Right lobe of liver (tissue), 6 donors: ENCODE measurements at regions not wholly inside any gene's neighbourhood (a gene's known extent, or its start where the extent isn't known, plus 50 kb on each side); places are given as distances from the start of the nearest gene placed in this dataset.
"Not testable (repeated sequence)": the region's sequence is repeated elsewhere in the genome, so short reads cannot be mapped to it uniquely, and the experiment has no call there.

Experiments used
- ATAC-seq, 4 donors: fragments of 200-7000 bp; cut with Tn5 transposase; one replicate each; pipeline ENCODE4 v1.9.1; 2020; ENCODE audit warnings: mild to moderate bottlenecking in 4 of 4, moderate library complexity in 4 of 4
- DNase-seq, 3 donors: peaks; one replicate each; pipeline ENCODE4 v3.0.0-alpha.2; 2020
- H3K27ac ChIP-seq, 3 donors: fragments of 200-600 bp; one replicate each; pipeline ENCODE4 v1.8.0; 2022
- H3K27me3 ChIP-seq, 2 donors: fragments of 200-600 bp; one replicate each; pipeline ENCODE4 v1.8.0; 2022
- H3K36me3 ChIP-seq, 4 donors: fragments of 200-600 bp; sonication (generic) in 1 of 4; one replicate each; pipeline versions ENCODE4 v1.5.1 to v1.8.0; 2017 to 2022; ENCODE audit warnings: control low read depth in 1 of 4
- H3K4me1 ChIP-seq, 4 donors: fragments of 200-600 bp; sonication (generic) in 1 of 4; one replicate each; pipeline versions ENCODE4 v1.5.1 to v1.8.0; 2017 to 2022; ENCODE audit warnings: control low read depth in 1 of 4
- H3K4me3 ChIP-seq, 3 donors: fragments of 200-600 bp; one replicate each; pipeline ENCODE4 v1.8.0; 2022
- H3K9me3 ChIP-seq, 4 donors: fragments of 200-600 bp; sonication (generic) in 1 of 4; one replicate each; pipeline versions ENCODE4 v1.5.1 to v1.8.0; 2017 to 2022; ENCODE audit warnings: control low read depth in 1 of 4
- POLR2A ChIP-seq: fragments of 450-650 bp; IDR thresholded peaks from one replicate; pipeline ENCODE4 v1.6.1; 2017; ENCODE audit warnings: antibody characterized with exemption, mild to moderate bottlenecking
- WGBS: methylation state at CpG from one replicate; pipeline ENCODE4 v1.1.6; 2018; ENCODE audit warnings: low coverage, low lambda C conversion rate; ENCODE audit not compliant: insufficient coverage; ENCODE audit errors: missing lambda C conversion rate; 5-methylcytosine and 5-hydroxymethylcytosine counted together
- intact Hi-C, 2 donors: fragments of 100-400 bp; cut with DNase I; formaldehyde crosslinking; loops; one replicate each; pipeline versions ENCODE4 v1.11.2 to v1.14.1; 2022
- TF ChIP-seq, protein P1 (sequence below), 4 donors: fragments of 200-600 bp in 3 of 4; fragments of 450-650 bp in 1 of 4; IDR thresholded peaks; one replicate each; pipeline versions ENCODE4 v1.5.1 to v1.8.0; 2016 to 2022; ENCODE audit warnings: antibody characterized with exemption in 4 of 4, mild to moderate bottlenecking in 2 of 4
- donor health status: DM: no; HTN: yes; CAD: no.
- donor health status: DM: no; HTN: no; CAD: no.
- donor health status: DM: no; HTN: no; CAD: no.
- donor health status: DM: no; HTN: yes; CAD: no.
- donor health status: DM: no; HTN: yes; CAD: no.

DNA sequence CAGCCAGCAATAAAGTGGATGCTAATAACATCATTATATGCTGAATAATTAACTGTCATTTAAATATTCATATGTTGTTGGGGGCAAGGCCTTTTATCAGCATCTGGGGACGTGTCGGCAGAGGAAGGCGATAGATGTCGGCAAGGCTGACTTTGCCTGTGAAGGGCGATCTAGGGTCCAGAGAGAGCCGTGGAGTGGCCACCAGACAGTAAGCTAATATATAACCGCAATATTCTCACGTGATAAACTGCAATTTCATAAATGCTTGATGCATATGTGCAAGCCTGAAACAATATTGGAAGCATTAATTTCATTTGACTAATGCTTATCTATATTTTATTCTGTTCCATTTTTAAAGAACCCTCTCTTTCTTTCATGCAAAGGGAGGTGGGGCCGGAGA is 141.0 kb upstream of the POU3F1 start:
- ATAC-seq: no peak
- DNase-seq: no peak
- no peak overlapping the region for H3K27ac ChIP-seq
- TF ChIP-seq POLR2A: no peak
- TF ChIP-seq, protein P1, sequence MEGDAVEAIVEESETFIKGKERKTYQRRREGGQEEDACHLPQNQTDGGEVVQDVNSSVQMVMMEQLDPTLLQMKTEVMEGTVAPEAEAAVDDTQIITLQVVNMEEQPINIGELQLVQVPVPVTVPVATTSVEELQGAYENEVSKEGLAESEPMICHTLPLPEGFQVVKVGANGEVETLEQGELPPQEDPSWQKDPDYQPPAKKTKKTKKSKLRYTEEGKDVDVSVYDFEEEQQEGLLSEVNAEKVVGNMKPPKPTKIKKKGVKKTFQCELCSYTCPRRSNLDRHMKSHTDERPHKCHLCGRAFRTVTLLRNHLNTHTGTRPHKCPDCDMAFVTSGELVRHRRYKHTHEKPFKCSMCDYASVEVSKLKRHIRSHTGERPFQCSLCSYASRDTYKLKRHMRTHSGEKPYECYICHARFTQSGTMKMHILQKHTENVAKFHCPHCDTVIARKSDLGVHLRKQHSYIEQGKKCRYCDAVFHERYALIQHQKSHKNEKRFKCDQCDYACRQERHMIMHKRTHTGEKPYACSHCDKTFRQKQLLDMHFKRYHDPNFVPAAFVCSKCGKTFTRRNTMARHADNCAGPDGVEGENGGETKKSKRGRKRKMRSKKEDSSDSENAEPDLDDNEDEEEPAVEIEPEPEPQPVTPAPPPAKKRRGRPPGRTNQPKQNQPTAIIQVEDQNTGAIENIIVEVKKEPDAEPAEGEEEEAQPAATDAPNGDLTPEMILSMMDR (IDR thresholded peaks at IDR 0.05): no peak
- H3K27me3 ChIP-seq: no peaks in the 10 kb centered on the region
- WGBS: 71% methylated on average over 8 of the region's 9 CpGs
- H3K4me1 ChIP-seq: no peaks in the 10 kb centered on the region
- no peaks in the 10 kb centered on the region for H3K9me3 ChIP-seq
- H3K4me3 ChIP-seq: no peak overlapping the region
- intact Hi-C loops: no loop called here
- no peaks in the 10 kb centered on the region for H3K36me3 ChIP-seq

DNA sequence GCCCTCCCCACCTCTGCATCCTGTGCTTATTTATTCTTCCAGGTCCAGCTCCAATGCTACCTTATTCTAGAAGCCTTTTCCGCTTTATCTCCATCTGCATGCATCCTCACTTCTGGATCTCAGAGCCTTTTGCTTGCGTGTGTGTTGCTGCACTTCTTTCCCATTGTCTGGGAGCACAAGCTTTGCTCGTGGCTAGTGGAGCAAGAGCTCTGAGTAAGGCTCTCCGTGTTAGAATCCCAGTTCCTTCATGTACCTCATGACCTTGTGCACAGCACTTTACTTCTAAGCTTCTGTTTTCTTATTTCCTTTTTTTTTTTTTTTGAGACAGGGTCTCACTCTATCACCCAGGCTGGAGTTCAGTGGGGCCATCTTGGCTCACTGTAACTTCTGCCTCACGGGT is 140.0 kb upstream of the POU3F1 start:
- no peaks in the 10 kb centered on the region for H3K27me3 ChIP-seq
- ATAC-seq: no peak
- no peak for TF ChIP-seq POLR2A
- TF ChIP-seq, protein P1 (IDR thresholded peaks at IDR 0.05): no peak

DNA sequence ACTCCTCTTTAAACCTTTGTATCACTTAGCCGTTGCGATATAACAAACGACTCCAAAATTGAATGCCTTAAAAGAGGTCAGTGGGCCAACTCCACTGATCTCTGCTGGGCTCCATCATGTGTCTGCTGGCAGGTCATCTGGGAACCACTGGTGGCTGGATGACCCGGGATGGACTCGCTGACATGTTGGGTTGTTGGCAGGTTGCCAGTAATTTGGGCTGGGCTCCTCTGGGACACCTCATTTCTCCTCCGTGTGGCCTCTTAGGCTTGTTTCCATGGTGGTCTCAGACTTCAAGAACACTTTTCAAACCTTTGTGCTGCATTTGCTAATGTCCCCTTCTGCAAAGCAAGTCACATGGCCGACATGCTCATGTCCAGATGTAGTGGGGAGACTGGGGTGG is 139.3 kb upstream of the POU3F1 start:
- DNase-seq (no peak), ATAC-seq (no peak)
- 87% methylated on average over 3 of the region's 7 CpGs for WGBS
- Histone ChIP-seq H3K9me3 (no peaks in the 10 kb centered on the region), H3K27ac (no peak overlapping the region), H3K4me3 (no peak overlapping the region), H3K4me1 (no peaks in the 10 kb centered on the region), H3K27me3 (no peaks in the 10 kb centered on the region), H3K36me3 (no peaks in the 10 kb centered on the region)
- intact Hi-C loops: no loop called here
- TF ChIP-seq POLR2A: no peak
- TF ChIP-seq, protein P1 (IDR thresholded peaks at IDR 0.05): no peak

More for the DNA sequence above, 140.0 kb upstream of the POU3F1 start:
- intact Hi-C loops: no loop called here
- no peak overlapping the region for H3K4me3 ChIP-seq
- 55% methylated on average over 5 of the region's 5 CpGs for WGBS
- H3K9me3 ChIP-seq: no peaks in the 10 kb centered on the region
- H3K4me1 ChIP-seq: no peaks in the 10 kb centered on the region
- DNase-seq: no peak
- H3K27ac ChIP-seq: no peak overlapping the region
- no peaks in the 10 kb centered on the region for H3K36me3 ChIP-seq

DNA sequence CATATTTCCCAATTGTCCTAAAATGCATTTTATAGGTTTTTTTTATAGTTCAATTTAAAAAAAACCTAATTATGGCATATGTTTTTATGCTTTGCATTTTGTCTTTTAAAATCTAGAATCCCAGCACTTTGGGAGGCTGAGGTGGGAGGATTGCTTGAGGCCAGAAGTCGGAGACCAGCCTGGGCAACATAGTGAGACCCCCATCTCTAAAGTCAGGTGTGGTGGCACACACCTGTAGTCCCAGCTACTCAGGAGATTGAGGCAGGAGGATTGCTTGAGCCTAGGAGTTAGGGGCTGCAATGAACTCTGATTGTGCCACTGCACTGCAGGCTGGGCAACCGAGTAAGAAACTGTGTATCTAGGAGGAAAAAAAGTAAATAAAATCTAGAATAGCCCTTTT is 137.2 kb upstream of the POU3F1 start:
- Histone ChIP-seq H3K27me3 (no peaks in the 10 kb centered on the region), H3K9me3 (no peaks in the 10 kb centered on the region), H3K36me3 (no peaks in the 10 kb centered on the region), H3K27ac (no peak overlapping the region), H3K4me1 (no peaks in the 10 kb centered on the region), H3K4me3 (no peak overlapping the region)
- ATAC-seq: no peak
- TF ChIP-seq, protein P1 (IDR thresholded peaks at IDR 0.05): no peak
- TF ChIP-seq POLR2A: no peak
- intact Hi-C loops: no loop called here
- WGBS: 63% methylated on average over 2 of the region's 2 CpGs
- DNase-seq: no peak

DNA sequence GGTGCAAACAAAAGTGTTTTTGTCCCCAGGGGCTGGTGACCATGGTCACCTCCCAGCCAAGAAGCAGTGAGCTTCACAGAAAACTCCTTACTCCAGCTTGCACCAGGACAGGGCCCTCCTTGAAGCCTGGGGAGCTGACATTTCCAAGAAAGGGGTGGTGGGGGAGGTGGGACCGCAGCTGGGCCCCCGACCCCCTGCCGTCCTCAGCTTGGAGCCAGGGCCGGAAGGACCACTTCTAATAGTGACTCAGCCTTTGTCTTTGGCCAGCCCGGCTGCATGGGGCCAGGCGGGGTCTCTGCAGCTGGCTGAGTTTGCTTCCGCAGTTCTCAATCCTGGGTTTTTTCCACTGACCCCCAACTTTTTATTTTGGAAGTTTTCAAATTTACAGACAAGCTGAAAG is 136.5 kb upstream of the POU3F1 start:
- H3K4me3 ChIP-seq: no peak overlapping the region
- H3K4me1 ChIP-seq: no peaks in the 10 kb centered on the region
- TF ChIP-seq, protein P1 (IDR thresholded peaks at IDR 0.05): no peak
- no peak for TF ChIP-seq POLR2A
- 89% methylated on average over 3 of the region's 7 CpGs for WGBS
- intact Hi-C loops: no loop called here
- no peak overlapping the region for H3K27ac ChIP-seq
- no peaks in the 10 kb centered on the region for H3K36me3 ChIP-seq
- DNase-seq (no peak), ATAC-seq (no peak)
- H3K9me3 ChIP-seq: no peaks in the 10 kb centered on the region
- no peaks in the 10 kb centered on the region for H3K27me3 ChIP-seq

DNA sequence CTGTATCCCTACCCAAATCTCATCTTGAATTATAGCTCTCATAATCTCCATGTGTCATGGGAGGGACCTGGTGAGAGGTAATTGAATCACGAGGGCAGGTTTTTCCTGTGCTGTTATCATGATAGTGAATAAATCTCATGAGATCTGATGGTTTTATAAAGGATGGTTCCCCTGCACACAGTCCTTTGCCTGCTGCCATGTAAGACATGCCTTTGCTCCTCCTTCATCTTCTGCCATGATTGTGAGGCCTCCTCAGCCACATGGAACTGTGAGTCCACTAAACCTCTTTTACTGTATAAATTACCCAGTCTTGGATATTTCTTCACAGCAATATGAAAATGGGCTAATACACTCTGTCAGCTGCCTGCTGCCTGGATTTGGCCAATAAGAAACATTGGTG is 133.8 kb upstream of the POU3F1 start:
- 69% methylated on average over 1 of the region's 1 CpG for WGBS
- H3K27ac ChIP-seq, H3K36me3 ChIP-seq, H3K4me3 ChIP-seq, H3K9me3 ChIP-seq, intact Hi-C loops, DNase-seq, H3K27me3 ChIP-seq, ATAC-seq, H3K4me1 ChIP-seq: not testable (repeated sequence)
